Hepatocyte (in vitro differentiated cells): ENCODE measurements at regions not wholly inside any gene's neighbourhood (a gene's known extent, or its start where the extent isn't known, plus 50 kb on each side); places are given as distances from the start of the nearest gene placed in this dataset.

Source experiments
- EZH2phosphoT487 ChIP-seq: fragments of 200-600 bp; sonication (generic); IDR thresholded peaks from one replicate; pipeline ENCODE4 v1.6.1; 2018; ENCODE audit warnings: antibody characterized with exemption, mild to moderate bottlenecking, low read depth, moderate library complexity; ENCODE audit not compliant: unreplicated experiment, severe bottlenecking
- TF ChIP-seq, protein P1 (sequence below): fragments of 200-600 bp; sonication (generic); IDR thresholded peaks from 2 replicates; pipeline ENCODE4 v1.5.1; 2016; ENCODE audit warnings: antibody characterized with exemption, mild to moderate bottlenecking; ENCODE audit not compliant: poor library complexity

DNA sequence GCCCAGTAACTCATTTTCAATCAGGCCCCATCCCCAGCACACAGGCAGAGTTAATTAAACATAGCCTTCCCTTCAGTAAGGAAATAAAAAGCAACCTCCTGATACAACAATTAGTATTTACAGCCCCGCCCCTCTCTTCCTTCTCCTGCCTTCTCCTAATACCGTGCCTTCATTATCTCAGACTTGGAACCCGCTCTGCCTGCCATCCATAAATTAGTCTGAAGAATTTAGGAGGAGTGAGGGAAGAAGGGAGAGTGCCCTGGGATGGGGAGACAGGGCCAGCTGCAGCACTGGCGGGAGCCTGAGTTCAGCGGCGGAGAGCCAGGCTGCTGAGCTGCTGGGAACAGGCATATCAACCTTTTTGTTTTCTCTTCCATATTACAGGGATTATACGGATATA lies 172.8 kb downstream of the ACTL8 start:
- TF ChIP-seq, protein P1, sequence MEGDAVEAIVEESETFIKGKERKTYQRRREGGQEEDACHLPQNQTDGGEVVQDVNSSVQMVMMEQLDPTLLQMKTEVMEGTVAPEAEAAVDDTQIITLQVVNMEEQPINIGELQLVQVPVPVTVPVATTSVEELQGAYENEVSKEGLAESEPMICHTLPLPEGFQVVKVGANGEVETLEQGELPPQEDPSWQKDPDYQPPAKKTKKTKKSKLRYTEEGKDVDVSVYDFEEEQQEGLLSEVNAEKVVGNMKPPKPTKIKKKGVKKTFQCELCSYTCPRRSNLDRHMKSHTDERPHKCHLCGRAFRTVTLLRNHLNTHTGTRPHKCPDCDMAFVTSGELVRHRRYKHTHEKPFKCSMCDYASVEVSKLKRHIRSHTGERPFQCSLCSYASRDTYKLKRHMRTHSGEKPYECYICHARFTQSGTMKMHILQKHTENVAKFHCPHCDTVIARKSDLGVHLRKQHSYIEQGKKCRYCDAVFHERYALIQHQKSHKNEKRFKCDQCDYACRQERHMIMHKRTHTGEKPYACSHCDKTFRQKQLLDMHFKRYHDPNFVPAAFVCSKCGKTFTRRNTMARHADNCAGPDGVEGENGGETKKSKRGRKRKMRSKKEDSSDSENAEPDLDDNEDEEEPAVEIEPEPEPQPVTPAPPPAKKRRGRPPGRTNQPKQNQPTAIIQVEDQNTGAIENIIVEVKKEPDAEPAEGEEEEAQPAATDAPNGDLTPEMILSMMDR: no peak
- TF ChIP-seq EZH2phosphoT487: no peak
